OCI-LY3 (cell line): ENCODE measurements at regions not wholly inside any gene's neighbourhood (a gene's known extent, or its start where the extent isn't known, plus 50 kb on each side); places are given as distances from the start of the nearest gene placed in this dataset.

ENCODE experiments used
- H2AFZ ChIP-seq: fragments of 200-600, 300-600 bp; shearing (Covaris generic); 2 replicates; pipeline ENCODE4 v1.6.0; 2014; ENCODE audit warnings: antibody characterized with exemption, low read depth, low read length
- H3K27ac ChIP-seq: fragments of 200-600, 300-600 bp; sonication (generic); 2 replicates; pipeline ENCODE4 v1.5.1; 2014; ENCODE audit warnings: mild to moderate bottlenecking, low read length, moderate library complexity, mixed read lengths
- H3K27me3 ChIP-seq: fragments of 200-600, 300-600 bp; sonication (generic); 2 replicates; pipeline ENCODE4 v1.6.1; 2014; ENCODE audit warnings: low read depth, low read length, mixed read lengths
- H3K36me3 ChIP-seq: fragments of 200-600, 300-600 bp; sonication (generic); replicated peaks from 2 replicates; pipeline ENCODE3; 2014; ENCODE audit warnings: low read depth, low read length, mixed read lengths
- H3K4me1 ChIP-seq: fragments of 300-600, 200-600 bp; sonication (generic); 2 replicates; pipeline ENCODE4 v1.6.1; 2014; ENCODE audit warnings: low read length, mixed read lengths
- H3K4me2 ChIP-seq: fragments of 200-600, 300-600 bp; sonication (generic); 2 replicates; pipeline ENCODE4 v1.6.1; 2014; ENCODE audit warnings: low read length, mixed read lengths
- H3K4me3 ChIP-seq: fragments of 300-600, 200-600 bp; sonication (generic); 2 replicates; pipeline ENCODE4 v1.5.1; 2014; ENCODE audit warnings: antibody characterized with exemption, mild to moderate bottlenecking, low read length, moderate library complexity
- H3K79me2 ChIP-seq: fragments of 300-600, 200-600 bp; shearing (Covaris generic); 2 replicates; pipeline ENCODE4 v1.6.1; 2014; ENCODE audit warnings: mild to moderate bottlenecking, low read length, mixed read lengths
- H3K9ac ChIP-seq: fragments of 300-600, 200-600 bp; shearing (Covaris generic); 2 replicates; pipeline ENCODE4 v1.6.0; 2014; ENCODE audit warnings: mild to moderate bottlenecking, low read length, moderate library complexity
- H3K9me3 ChIP-seq: fragments of 200-600, 300-600 bp; shearing (Covaris generic); 2 replicates; pipeline ENCODE4 v1.6.1; 2014; ENCODE audit warnings: low read length, mixed read lengths; ENCODE audit not compliant: insufficient read depth
- H4K20me1 ChIP-seq: fragments of 200-600, 300-600 bp; sonication (generic); 2 replicates; pipeline ENCODE4 v1.6.1; 2016; ENCODE audit warnings: low read length, mixed read lengths; ENCODE audit not compliant: insufficient read depth
- CTCF ChIP-seq: fragments of 200-600, 300-600 bp; sonication (generic); IDR thresholded peaks from 2 replicates; pipeline ENCODE4 v1.5.1; 2014; ENCODE audit warnings: antibody characterized with exemption, low read length, low read depth
- EZH2phosphoT487 ChIP-seq: fragments of 200-600 bp; shearing (Covaris generic); IDR thresholded peaks from 2 replicates; pipeline ENCODE4 v1.6.1; 2018; ENCODE audit warnings: antibody characterized with exemption, mixed run types, low read depth

DNA sequence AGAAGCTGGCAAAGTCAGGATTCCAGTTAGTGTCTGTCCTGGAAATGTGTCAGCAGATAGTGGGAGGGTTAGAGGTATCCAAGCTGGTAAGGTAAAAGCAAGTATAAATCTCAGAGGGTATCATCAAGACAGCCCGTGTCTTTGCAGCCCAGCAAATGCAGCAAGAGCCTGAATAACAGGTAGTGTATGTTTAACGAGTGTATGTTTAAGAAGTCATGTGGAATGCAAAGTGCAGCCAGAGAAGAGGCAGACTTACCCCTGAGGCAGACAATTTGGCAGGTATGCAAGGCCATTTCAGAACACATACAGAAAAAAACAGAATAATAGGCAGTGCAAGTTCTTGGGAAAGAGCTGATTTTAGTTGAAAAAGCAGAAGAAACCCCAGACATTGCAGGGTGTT is 411.0 kb upstream of the NEGR1 start:
- H3K79me2 ChIP-seq = no peaks in the 10 kb centered on the region
- H3K27ac ChIP-seq = no peak overlapping the region
- no peaks in the 10 kb centered on the region for H3K4me1 ChIP-seq
- H3K4me3 ChIP-seq = no peak overlapping the region
- no peak overlapping the region for H3K9ac ChIP-seq
- no peak overlapping the region for H2AFZ ChIP-seq
- no peaks in the 10 kb centered on the region for H4K20me1 ChIP-seq
- no peak overlapping the region for H3K4me2 ChIP-seq
- H3K27me3 ChIP-seq = no peaks in the 10 kb centered on the region
- TF ChIP-seq EZH2phosphoT487 (no peak), CTCF (no peak)
- H3K9me3 ChIP-seq = no peaks in the 10 kb centered on the region
- H3K36me3 ChIP-seq = no peaks in the 10 kb centered on the region

- H2AFZ ChIP-seq = no peak overlapping the region
- H3K27me3 ChIP-seq = no peaks in the 10 kb centered on the region
- no peak for TF ChIP-seq EZH2phosphoT487
- TF ChIP-seq CTCF = no peak
- no peak overlapping the region for H3K27ac ChIP-seq
- H3K36me3 ChIP-seq = no peaks in the 10 kb centered on the region
- no peaks in the 10 kb centered on the region for H3K9me3 ChIP-seq
- no peak overlapping the region for H3K9ac ChIP-seq
- no peak overlapping the region for H3K4me2 ChIP-seq
- H3K79me2 ChIP-seq = no peaks in the 10 kb centered on the region
- H3K4me1 ChIP-seq = no peaks in the 10 kb centered on the region
- H4K20me1 ChIP-seq = no peaks in the 10 kb centered on the region
- no peak overlapping the region for H3K4me3 ChIP-seq
These were observed 408.5 kb upstream of the NEGR1 start for GRCh38 chr1:72690871-72691270.

- H2AFZ ChIP-seq = no peak overlapping the region
- no peak overlapping the region for H3K4me3 ChIP-seq
- no peaks in the 10 kb centered on the region for H4K20me1 ChIP-seq
- H3K9ac ChIP-seq = no peak overlapping the region
- H3K27me3 ChIP-seq = no peaks in the 10 kb centered on the region
- no peak for TF ChIP-seq EZH2phosphoT487
- TF ChIP-seq CTCF = no peak
- H3K9me3 ChIP-seq = no peaks in the 10 kb centered on the region
- no peak overlapping the region for H3K27ac ChIP-seq
- no peak overlapping the region for H3K4me2 ChIP-seq
- no peaks in the 10 kb centered on the region for H3K79me2 ChIP-seq
- no peaks in the 10 kb centered on the region for H3K4me1 ChIP-seq
- no peaks in the 10 kb centered on the region for H3K36me3 ChIP-seq
These were observed 396.3 kb upstream of the NEGR1 start for GRCh38 chr1:72678683-72679082.

DNA sequence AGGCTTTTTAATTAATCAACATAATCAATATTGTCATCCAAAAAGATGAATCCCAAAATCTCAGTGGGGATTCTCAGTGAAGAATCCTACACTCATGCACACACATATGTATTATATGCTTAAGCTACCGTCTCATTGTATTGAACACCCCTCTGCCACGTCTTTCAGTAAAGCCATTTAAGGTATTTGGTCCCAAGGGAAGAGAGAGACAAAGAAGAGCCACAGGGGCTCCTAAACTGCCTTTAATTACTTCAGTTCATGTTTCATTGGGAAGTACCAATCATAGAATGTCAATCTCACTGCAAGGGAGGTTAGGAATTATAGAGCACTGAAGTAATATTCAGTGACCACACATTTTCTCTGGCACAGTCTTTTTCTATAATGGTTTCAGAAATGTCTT is 388.6 kb upstream of the NEGR1 start:
- Histone ChIP-seq H3K79me2 (no peaks in the 10 kb centered on the region), H3K36me3 (no peaks in the 10 kb centered on the region), H3K27ac (no peak overlapping the region), H2AFZ (no peak overlapping the region), H3K4me2 (no peak overlapping the region), H3K9me3 (no peaks in the 10 kb centered on the region), H4K20me1 (no peaks in the 10 kb centered on the region), H3K9ac (no peak overlapping the region), H3K27me3 (no peaks in the 10 kb centered on the region), H3K4me1 (no peaks in the 10 kb centered on the region), H3K4me3 (no peak overlapping the region)
- TF ChIP-seq EZH2phosphoT487 (no peak), CTCF (no peak)
